OCI-LY7 (cell line): ENCODE measurements at regions not wholly inside any gene's neighbourhood (a gene's known extent, or its start where the extent isn't known, plus 50 kb on each side); places are given as distances from the start of the nearest gene placed in this dataset.
"Not testable (repeated sequence)": the region's sequence is repeated elsewhere in the genome, so short reads cannot be mapped to it uniquely, and the experiment has no call there.

ENCODE experiments used
- EZH2phosphoT487 ChIP-seq: fragments of 200-600 bp; sonication (generic); IDR thresholded peaks from 2 replicates; pipeline ENCODE4 v1.6.1; 2018; ENCODE audit warnings: low read depth, borderline replicate concordance, mild to moderate bottlenecking, mixed run types, antibody characterized with exemption, low read length, moderate library complexity, mixed read lengths
- TF ChIP-seq, protein P1 (sequence below): fragments of 200-600 bp; sonication (generic); conservative IDR thresholded peaks from 2 replicates; pipeline ENCODE4 v1.5.1; 2014; ENCODE audit warnings: mild to moderate bottlenecking, antibody characterized with exemption, low read length, moderate library complexity, mixed read lengths

DNA sequence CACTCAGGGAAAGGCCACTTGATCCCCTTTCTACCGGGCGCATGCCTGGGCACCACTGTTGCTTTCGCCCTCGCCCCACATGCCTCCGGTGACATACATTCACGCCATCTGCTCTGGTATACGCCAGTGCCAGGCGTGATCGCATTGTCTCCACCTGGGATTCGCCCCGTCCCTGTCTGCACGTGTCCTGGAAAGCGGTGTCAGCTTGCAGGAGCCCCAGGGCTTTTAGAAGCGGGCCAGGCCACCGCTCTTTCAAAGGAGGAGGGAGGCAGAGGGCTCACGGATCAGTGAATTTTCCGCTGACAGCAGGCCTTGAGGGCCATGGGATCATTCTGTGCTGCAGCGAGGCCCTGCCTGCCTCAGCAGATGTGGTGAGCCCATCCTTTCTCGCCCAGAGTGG lies 706.1 kb downstream of the KCNJ18 start:
- TF ChIP-seq, protein P1, sequence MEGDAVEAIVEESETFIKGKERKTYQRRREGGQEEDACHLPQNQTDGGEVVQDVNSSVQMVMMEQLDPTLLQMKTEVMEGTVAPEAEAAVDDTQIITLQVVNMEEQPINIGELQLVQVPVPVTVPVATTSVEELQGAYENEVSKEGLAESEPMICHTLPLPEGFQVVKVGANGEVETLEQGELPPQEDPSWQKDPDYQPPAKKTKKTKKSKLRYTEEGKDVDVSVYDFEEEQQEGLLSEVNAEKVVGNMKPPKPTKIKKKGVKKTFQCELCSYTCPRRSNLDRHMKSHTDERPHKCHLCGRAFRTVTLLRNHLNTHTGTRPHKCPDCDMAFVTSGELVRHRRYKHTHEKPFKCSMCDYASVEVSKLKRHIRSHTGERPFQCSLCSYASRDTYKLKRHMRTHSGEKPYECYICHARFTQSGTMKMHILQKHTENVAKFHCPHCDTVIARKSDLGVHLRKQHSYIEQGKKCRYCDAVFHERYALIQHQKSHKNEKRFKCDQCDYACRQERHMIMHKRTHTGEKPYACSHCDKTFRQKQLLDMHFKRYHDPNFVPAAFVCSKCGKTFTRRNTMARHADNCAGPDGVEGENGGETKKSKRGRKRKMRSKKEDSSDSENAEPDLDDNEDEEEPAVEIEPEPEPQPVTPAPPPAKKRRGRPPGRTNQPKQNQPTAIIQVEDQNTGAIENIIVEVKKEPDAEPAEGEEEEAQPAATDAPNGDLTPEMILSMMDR, result not testable (repeated sequence)
- not testable (repeated sequence) for TF ChIP-seq EZH2phosphoT487
